ENCODE measurements at regions not wholly inside any gene's neighbourhood (a gene's known extent, or its start where the extent isn't known, plus 50 kb on each side); places are given as distances from the start of the nearest gene placed in this dataset.
A peak's percentile ranks its signal among the peaks of the same experiment; 100 is the strongest.

- DNase-seq (ENCODE audit: low spot score), result no peak
- ATAC-seq, result no peak
Observed at GRCh38 chr9:106305428-106306133, 557.4 kb upstream of the ZNF462 start.

GRCh38 chr9:106307670-106308069 is 555.3 kb upstream of the ZNF462 start:
- no peak for ATAC-seq
- DNase-seq (ENCODE audit: low spot score), result no peak

GRCh38 chr9:106309925-106310324 is 553.0 kb upstream of the ZNF462 start:
- ATAC-seq, result no peak
- DNase-seq (ENCODE audit: low spot score), result no peak

GRCh38 chr9:106310782-106311181 is 552.2 kb upstream of the ZNF462 start:
- ATAC-seq (no peak), DNase-seq (ENCODE audit: low spot score) (no peak)

GRCh38 chr9:106312906-106313305 is 550.1 kb upstream of the ZNF462 start:
- no peak for ATAC-seq

GRCh38 chr9:106314476-106314875 is 548.5 kb upstream of the ZNF462 start:
- DNase-seq (ENCODE audit: low spot score) (no peak), ATAC-seq (no peak)

More at GRCh38 chr9:106312906-106313305, 550.1 kb upstream of the ZNF462 start:
- no peak for DNase-seq (ENCODE audit: low spot score)

- ATAC-seq (no peak), DNase-seq (ENCODE audit: low spot score) (no peak)
Observed at GRCh38 chr9:106321394-106322180, 541.4 kb upstream of the ZNF462 start.

- no peak for DNase-seq (ENCODE audit: low spot score)
- ATAC-seq, result no peak
Observed at GRCh38 chr9:106322706-106323245, 540.2 kb upstream of the ZNF462 start.

GRCh38 chr9:106324053-106324585 is 538.8 kb upstream of the ZNF462 start:
- DNase-seq (ENCODE audit: low spot score) (no peak), ATAC-seq (no peak)

GRCh38 chr9:106324591-106325280 is 538.2 kb upstream of the ZNF462 start:
- DNase-seq (ENCODE audit: low spot score) (no peak), ATAC-seq (no peak)

- ATAC-seq (no peak), DNase-seq (ENCODE audit: low spot score) (no peak)
Observed at GRCh38 chr9:106326493-106326892, 536.5 kb upstream of the ZNF462 start.

- DNase-seq (ENCODE audit: low spot score) (no peak), ATAC-seq (no peak)
Observed at GRCh38 chr9:106333481-106333880, 529.5 kb upstream of the ZNF462 start.

- no peak for DNase-seq (ENCODE audit: low spot score)
Observed at GRCh38 chr9:106334081-106334480, 528.9 kb upstream of the ZNF462 start.

GRCh38 chr9:106339882-106340281 is 523.1 kb upstream of the ZNF462 start:
- no peak for DNase-seq (ENCODE audit: low spot score)
- ATAC-seq, result no peak

More at GRCh38 chr9:106334081-106334480, 528.9 kb upstream of the ZNF462 start:
- ATAC-seq, result no peak

GRCh38 chr9:106350777-106351176 is 512.2 kb upstream of the ZNF462 start:
- DNase-seq (ENCODE audit: low spot score), result no peak
- no peak for ATAC-seq

- DNase-seq (ENCODE audit: low spot score), result no peak
- ATAC-seq, result no peak
Observed at GRCh38 chr9:106356924-106357323, 506.0 kb upstream of the ZNF462 start.

- no peak for ATAC-seq
- no peak for DNase-seq (ENCODE audit: low spot score)
Observed at GRCh38 chr9:106358331-106358730, 504.6 kb upstream of the ZNF462 start.

GRCh38 chr9:106376689-106377088 is 486.3 kb upstream of the ZNF462 start:
- ATAC-seq, result no peak
- DNase-seq (ENCODE audit: low spot score), result no peak

GRCh38 chr9:106383072-106383471 is 479.9 kb upstream of the ZNF462 start:
- ATAC-seq (no peak), DNase-seq (ENCODE audit: low spot score) (no peak)

GRCh38 chr9:106387965-106388364 is 475.0 kb upstream of the ZNF462 start:
- DNase-seq (ENCODE audit: low spot score) (no peak), ATAC-seq (peak; percentile 78)

- DNase-seq (ENCODE audit: low spot score), result no peak
- ATAC-seq, result no peak
Observed at GRCh38 chr9:106393226-106393625, 469.7 kb upstream of the ZNF462 start.
